A673 (cell line): ENCODE measurements at regions not wholly inside any gene's neighbourhood (a gene's known extent, or its start where the extent isn't known, plus 50 kb on each side); places are given as distances from the start of the nearest gene placed in this dataset.

Source experiments
- EZH2 ChIP-seq: fragments of 200-600 bp; sonication (generic); IDR thresholded peaks from 2 replicates; pipeline ENCODE4 v1.6.1; 2017; ENCODE audit warnings: borderline replicate concordance, low read depth, mild to moderate bottlenecking, mixed read lengths, antibody characterized with exemption, low read length; ENCODE audit not compliant: poor library complexity, severe bottlenecking
- TF ChIP-seq, protein P1 (sequence below): fragments of 300-800, 200-600 bp; sonication (generic); conservative IDR thresholded peaks from 2 replicates; pipeline ENCODE4 v1.5.1; 2017; ENCODE audit warnings: low read depth, mild to moderate bottlenecking, antibody characterized with exemption, low read length, moderate library complexity, mixed read lengths

DNA sequence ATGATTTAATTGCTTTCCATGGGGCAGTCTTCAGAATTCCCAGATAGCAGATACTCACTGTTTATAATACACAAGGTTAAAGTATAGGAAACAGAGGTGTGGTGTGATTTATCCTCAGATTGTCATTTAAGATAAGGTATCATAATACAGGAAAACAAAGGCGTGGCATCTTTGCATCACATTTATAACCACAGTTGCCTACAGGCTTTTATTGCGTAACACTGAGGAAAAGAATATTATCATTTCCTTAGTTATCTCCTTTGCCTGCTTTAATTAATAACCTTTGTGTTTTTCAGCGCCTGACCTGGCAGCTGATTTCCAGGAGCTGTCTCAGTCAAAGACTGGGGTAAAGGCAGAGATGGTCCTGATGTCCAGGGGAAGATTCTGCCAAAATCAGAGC is 68.8 kb downstream of the SSX7 start:
- TF ChIP-seq, protein P1, sequence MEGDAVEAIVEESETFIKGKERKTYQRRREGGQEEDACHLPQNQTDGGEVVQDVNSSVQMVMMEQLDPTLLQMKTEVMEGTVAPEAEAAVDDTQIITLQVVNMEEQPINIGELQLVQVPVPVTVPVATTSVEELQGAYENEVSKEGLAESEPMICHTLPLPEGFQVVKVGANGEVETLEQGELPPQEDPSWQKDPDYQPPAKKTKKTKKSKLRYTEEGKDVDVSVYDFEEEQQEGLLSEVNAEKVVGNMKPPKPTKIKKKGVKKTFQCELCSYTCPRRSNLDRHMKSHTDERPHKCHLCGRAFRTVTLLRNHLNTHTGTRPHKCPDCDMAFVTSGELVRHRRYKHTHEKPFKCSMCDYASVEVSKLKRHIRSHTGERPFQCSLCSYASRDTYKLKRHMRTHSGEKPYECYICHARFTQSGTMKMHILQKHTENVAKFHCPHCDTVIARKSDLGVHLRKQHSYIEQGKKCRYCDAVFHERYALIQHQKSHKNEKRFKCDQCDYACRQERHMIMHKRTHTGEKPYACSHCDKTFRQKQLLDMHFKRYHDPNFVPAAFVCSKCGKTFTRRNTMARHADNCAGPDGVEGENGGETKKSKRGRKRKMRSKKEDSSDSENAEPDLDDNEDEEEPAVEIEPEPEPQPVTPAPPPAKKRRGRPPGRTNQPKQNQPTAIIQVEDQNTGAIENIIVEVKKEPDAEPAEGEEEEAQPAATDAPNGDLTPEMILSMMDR, result no peak
- no peak for TF ChIP-seq EZH2
